ENCODE measurements at regions not wholly inside any gene's neighbourhood (a gene's known extent, or its start where the extent isn't known, plus 50 kb on each side); places are given as distances from the start of the nearest gene placed in this dataset.

GRCh38 chrX:65598559-65599147 is 64.1 kb upstream of the LAS1L start:
- no peak for TF ChIP-seq EP300 (IDR thresholded peaks at IDR 0.05)
- TF ChIP-seq, protein P1, sequence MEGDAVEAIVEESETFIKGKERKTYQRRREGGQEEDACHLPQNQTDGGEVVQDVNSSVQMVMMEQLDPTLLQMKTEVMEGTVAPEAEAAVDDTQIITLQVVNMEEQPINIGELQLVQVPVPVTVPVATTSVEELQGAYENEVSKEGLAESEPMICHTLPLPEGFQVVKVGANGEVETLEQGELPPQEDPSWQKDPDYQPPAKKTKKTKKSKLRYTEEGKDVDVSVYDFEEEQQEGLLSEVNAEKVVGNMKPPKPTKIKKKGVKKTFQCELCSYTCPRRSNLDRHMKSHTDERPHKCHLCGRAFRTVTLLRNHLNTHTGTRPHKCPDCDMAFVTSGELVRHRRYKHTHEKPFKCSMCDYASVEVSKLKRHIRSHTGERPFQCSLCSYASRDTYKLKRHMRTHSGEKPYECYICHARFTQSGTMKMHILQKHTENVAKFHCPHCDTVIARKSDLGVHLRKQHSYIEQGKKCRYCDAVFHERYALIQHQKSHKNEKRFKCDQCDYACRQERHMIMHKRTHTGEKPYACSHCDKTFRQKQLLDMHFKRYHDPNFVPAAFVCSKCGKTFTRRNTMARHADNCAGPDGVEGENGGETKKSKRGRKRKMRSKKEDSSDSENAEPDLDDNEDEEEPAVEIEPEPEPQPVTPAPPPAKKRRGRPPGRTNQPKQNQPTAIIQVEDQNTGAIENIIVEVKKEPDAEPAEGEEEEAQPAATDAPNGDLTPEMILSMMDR (IDR thresholded peaks at IDR 0.05) = no peak
- no peak for TF ChIP-seq POLR2AphosphoS5 (IDR thresholded peaks at IDR 0.05)

All from stomach (tissue), 4 donors.